ENCODE measurements at regions not wholly inside any gene's neighbourhood (a gene's known extent, or its start where the extent isn't known, plus 50 kb on each side); places are given as distances from the start of the nearest gene placed in this dataset.

DNA sequence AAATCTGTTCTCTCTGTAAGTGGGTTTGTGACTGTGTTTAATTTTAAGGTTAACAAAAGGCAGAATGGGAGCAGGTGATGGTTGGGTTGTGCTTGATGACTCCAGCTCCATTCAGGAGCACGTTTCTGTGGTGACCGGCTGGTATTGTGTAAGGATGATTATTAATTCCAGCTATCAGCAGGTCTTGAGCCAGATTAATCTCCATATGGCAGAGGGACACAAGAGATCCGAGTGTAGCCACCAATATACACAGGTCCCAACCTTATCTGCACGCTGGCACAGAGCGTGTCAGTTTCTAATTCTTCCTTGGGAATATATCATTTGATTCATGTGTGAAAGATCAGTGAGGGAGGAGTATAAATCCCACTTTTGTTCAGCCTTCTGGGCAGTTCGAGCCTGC lies 199.0 kb upstream of the DCC start (continued):
- TF ChIP-seq, protein P1, sequence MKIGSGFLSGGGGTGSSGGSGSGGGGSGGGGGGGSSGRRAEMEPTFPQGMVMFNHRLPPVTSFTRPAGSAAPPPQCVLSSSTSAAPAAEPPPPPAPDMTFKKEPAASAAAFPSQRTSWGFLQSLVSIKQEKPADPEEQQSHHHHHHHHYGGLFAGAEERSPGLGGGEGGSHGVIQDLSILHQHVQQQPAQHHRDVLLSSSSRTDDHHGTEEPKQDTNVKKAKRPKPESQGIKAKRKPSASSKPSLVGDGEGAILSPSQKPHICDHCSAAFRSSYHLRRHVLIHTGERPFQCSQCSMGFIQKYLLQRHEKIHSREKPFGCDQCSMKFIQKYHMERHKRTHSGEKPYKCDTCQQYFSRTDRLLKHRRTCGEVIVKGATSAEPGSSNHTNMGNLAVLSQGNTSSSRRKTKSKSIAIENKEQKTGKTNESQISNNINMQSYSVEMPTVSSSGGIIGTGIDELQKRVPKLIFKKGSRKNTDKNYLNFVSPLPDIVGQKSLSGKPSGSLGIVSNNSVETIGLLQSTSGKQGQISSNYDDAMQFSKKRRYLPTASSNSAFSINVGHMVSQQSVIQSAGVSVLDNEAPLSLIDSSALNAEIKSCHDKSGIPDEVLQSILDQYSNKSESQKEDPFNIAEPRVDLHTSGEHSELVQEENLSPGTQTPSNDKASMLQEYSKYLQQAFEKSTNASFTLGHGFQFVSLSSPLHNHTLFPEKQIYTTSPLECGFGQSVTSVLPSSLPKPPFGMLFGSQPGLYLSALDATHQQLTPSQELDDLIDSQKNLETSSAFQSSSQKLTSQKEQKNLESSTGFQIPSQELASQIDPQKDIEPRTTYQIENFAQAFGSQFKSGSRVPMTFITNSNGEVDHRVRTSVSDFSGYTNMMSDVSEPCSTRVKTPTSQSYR (CRISPR knock-in tag; IDR thresholded peaks at IDR 0.05), result no peak
- TF ChIP-seq, protein P2, sequence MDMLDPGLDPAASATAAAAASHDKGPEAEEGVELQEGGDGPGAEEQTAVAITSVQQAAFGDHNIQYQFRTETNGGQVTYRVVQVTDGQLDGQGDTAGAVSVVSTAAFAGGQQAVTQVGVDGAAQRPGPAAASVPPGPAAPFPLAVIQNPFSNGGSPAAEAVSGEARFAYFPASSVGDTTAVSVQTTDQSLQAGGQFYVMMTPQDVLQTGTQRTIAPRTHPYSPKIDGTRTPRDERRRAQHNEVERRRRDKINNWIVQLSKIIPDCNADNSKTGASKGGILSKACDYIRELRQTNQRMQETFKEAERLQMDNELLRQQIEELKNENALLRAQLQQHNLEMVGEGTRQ (CRISPR knock-in tag; IDR thresholded peaks at IDR 0.05), result no peak
- TF ChIP-seq EMX1 (CRISPR knock-in tag; IDR thresholded peaks at IDR 0.05) (no peak), ZNF396 (CRISPR knock-in tag; IDR thresholded peaks at IDR 0.05; ENCODE audit: borderline replicate concordance) (no peak), RELA (CRISPR knock-in tag; IDR thresholded peaks at IDR 0.05; ENCODE audit: borderline replicate concordance) (no peak), SOX15 (CRISPR knock-in tag; IDR thresholded peaks at IDR 0.05) (no peak), HMGA2 (CRISPR knock-in tag; IDR thresholded peaks at IDR 0.05) (no peak)
- TF ChIP-seq, protein P3, sequence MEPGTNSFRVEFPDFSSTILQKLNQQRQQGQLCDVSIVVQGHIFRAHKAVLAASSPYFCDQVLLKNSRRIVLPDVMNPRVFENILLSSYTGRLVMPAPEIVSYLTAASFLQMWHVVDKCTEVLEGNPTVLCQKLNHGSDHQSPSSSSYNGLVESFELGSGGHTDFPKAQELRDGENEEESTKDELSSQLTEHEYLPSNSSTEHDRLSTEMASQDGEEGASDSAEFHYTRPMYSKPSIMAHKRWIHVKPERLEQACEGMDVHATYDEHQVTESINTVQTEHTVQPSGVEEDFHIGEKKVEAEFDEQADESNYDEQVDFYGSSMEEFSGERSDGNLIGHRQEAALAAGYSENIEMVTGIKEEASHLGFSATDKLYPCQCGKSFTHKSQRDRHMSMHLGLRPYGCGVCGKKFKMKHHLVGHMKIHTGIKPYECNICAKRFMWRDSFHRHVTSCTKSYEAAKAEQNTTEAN (CRISPR knock-in tag; IDR thresholded peaks at IDR 0.05), result no peak
- TF ChIP-seq, protein P4, sequence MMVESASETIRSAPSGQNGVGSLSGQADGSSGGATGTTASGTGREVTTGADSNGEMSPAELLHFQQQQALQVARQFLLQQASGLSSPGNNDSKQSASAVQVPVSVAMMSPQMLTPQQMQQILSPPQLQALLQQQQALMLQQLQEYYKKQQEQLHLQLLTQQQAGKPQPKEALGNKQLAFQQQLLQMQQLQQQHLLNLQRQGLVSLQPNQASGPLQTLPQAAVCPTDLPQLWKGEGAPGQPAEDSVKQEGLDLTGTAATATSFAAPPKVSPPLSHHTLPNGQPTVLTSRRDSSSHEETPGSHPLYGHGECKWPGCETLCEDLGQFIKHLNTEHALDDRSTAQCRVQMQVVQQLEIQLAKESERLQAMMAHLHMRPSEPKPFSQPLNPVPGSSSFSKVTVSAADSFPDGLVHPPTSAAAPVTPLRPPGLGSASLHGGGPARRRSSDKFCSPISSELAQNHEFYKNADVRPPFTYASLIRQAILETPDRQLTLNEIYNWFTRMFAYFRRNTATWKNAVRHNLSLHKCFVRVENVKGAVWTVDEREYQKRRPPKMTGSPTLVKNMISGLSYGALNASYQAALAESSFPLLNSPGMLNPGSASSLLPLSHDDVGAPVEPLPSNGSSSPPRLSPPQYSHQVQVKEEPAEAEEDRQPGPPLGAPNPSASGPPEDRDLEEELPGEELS (CRISPR knock-in tag; IDR thresholded peaks at IDR 0.05), result no peak

DNA sequence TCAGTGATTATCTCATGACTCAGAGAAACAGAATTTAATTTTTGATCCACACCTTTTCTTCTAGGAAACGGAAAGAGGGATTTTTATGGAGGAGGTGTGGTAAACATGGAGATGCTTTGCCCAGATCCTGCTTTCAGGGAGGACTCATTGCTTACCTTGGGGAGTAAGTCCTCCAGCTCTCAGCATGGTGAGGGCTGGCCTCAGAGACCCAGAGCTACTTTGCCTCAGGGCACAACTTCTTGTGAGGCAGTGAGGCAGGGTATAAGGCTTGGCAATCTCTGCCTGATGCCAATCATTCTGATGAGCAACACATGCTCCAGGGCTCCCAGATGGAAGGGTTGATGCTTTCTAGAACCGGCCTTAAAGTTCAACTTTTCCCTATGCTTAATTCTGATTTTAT lies 189.9 kb upstream of the DCC start:
- DNase-seq (ENCODE audit: low spot score) (no peak), ATAC-seq (no peak)
- Mint-ChIP-seq H3K36me3 (peaks cover 7% of the 10 kb centered on the region), H3K4me3 (no peak overlapping the region), H3K4me1 (no peaks in the 10 kb centered on the region), H3K9me3 (peaks cover 46% of the 10 kb centered on the region), H3K27me3 (ENCODE audit: low read depth) (no peaks in the 10 kb centered on the region), H3K27ac (no peak overlapping the region)
- no peak for TF ChIP-seq CBFB (CRISPR knock-in tag; IDR thresholded peaks at IDR 0.05; ENCODE audit: low read depth)
- TF ChIP-seq, protein P5, sequence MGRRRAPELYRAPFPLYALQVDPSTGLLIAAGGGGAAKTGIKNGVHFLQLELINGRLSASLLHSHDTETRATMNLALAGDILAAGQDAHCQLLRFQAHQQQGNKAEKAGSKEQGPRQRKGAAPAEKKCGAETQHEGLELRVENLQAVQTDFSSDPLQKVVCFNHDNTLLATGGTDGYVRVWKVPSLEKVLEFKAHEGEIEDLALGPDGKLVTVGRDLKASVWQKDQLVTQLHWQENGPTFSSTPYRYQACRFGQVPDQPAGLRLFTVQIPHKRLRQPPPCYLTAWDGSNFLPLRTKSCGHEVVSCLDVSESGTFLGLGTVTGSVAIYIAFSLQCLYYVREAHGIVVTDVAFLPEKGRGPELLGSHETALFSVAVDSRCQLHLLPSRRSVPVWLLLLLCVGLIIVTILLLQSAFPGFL (CRISPR knock-in tag; IDR thresholded peaks at IDR 0.05; ENCODE audit: borderline replicate concordance), result no peak
- TF ChIP-seq, protein P6, sequence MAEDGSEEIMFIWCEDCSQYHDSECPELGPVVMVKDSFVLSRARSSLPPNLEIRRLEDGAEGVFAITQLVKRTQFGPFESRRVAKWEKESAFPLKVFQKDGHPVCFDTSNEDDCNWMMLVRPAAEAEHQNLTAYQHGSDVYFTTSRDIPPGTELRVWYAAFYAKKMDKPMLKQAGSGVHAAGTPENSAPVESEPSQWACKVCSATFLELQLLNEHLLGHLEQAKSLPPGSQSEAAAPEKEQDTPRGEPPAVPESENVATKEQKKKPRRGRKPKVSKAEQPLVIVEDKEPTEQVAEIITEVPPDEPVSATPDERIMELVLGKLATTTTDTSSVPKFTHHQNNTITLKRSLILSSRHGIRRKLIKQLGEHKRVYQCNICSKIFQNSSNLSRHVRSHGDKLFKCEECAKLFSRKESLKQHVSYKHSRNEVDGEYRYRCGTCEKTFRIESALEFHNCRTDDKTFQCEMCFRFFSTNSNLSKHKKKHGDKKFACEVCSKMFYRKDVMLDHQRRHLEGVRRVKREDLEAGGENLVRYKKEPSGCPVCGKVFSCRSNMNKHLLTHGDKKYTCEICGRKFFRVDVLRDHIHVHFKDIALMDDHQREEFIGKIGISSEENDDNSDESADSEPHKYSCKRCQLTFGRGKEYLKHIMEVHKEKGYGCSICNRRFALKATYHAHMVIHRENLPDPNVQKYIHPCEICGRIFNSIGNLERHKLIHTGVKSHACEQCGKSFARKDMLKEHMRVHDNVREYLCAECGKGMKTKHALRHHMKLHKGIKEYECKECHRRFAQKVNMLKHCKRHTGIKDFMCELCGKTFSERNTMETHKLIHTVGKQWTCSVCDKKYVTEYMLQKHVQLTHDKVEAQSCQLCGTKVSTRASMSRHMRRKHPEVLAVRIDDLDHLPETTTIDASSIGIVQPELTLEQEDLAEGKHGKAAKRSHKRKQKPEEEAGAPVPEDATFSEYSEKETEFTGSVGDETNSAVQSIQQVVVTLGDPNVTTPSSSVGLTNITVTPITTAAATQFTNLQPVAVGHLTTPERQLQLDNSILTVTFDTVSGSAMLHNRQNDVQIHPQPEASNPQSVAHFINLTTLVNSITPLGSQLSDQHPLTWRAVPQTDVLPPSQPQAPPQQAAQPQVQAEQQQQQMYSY (CRISPR knock-in tag; IDR thresholded peaks at IDR 0.05), result no peak
- TF ChIP-seq, protein P7, sequence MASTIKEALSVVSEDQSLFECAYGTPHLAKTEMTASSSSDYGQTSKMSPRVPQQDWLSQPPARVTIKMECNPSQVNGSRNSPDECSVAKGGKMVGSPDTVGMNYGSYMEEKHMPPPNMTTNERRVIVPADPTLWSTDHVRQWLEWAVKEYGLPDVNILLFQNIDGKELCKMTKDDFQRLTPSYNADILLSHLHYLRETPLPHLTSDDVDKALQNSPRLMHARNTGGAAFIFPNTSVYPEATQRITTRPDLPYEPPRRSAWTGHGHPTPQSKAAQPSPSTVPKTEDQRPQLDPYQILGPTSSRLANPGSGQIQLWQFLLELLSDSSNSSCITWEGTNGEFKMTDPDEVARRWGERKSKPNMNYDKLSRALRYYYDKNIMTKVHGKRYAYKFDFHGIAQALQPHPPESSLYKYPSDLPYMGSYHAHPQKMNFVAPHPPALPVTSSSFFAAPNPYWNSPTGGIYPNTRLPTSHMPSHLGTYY (CRISPR knock-in tag; IDR thresholded peaks at IDR 0.05), result no peak
- TF ChIP-seq, protein P3 (CRISPR knock-in tag; IDR thresholded peaks at IDR 0.05), result no peak
- no peak for TF ChIP-seq GABPB1 (CRISPR knock-in tag; IDR thresholded peaks at IDR 0.05)
- TF ChIP-seq PRRX2 (CRISPR knock-in tag; IDR thresholded peaks at IDR 0.05), result no peak
- TF ChIP-seq GTF2I (CRISPR knock-in tag; conservative IDR thresholded peaks at IDR 0.05), result no peak
- TF ChIP-seq, protein P2 (CRISPR knock-in tag; IDR thresholded peaks at IDR 0.05), result no peak
- TF ChIP-seq ZNF317 (CRISPR knock-in tag; IDR thresholded peaks at IDR 0.05; ENCODE audit: borderline replicate concordance, low read depth), result no peak
- TF ChIP-seq ZNF416 (CRISPR knock-in tag; IDR thresholded peaks at IDR 0.05), result no peak
- TF ChIP-seq NR3C1 (CRISPR knock-in tag; conservative IDR thresholded peaks at IDR 0.05; ENCODE audit: low read depth), result no peak
- no peak for TF ChIP-seq TP53 (CRISPR knock-in tag; IDR thresholded peaks at IDR 0.05)
- CTCF ChIA-PET, result no interaction called here
- POLR2A ChIA-PET, result no interaction called here
